ENCODE measurements at regions not wholly inside any gene's neighbourhood (a gene's known extent, or its start where the extent isn't known, plus 50 kb on each side); places are given as distances from the start of the nearest gene placed in this dataset.
"Not testable (repeated sequence)": the region's sequence is repeated elsewhere in the genome, so short reads cannot be mapped to it uniquely, and the experiment has no call there.

DNA sequence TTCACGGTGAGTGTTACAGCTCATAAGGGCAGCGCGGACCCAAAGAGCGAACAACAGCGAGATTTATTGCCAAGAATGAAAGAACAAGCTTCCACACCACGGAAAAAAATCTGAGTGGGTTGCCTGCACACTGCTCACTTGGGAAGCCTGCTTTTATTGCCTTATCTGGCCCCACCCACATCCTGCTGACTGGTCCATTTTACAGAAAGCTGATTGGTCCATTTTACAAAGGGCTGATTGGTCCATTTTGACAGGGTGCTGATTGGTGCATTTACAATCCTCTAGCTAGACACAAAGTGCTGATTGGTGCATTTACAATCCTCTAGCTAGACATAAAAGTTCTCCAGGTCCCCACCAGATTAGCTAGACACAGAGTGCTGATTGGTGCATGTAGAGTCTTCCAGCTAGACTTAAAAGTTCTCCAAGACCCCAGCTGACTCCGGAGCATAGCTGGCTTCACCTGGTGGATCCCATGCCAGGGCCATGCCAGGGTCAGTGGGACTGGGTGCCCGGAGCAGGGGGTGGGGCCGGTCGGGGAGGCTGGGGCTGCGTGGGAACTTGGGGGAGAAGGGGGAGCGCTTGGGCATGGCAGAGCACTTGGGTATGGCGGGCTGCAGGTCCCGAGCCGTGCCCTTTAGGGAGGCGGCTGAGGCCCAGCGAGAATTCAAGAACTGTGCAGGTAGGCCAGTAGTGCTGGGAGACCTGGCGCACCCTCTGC lies 75.4 kb upstream of the ATP1A1 start:
- TF ChIP-seq, protein P1, sequence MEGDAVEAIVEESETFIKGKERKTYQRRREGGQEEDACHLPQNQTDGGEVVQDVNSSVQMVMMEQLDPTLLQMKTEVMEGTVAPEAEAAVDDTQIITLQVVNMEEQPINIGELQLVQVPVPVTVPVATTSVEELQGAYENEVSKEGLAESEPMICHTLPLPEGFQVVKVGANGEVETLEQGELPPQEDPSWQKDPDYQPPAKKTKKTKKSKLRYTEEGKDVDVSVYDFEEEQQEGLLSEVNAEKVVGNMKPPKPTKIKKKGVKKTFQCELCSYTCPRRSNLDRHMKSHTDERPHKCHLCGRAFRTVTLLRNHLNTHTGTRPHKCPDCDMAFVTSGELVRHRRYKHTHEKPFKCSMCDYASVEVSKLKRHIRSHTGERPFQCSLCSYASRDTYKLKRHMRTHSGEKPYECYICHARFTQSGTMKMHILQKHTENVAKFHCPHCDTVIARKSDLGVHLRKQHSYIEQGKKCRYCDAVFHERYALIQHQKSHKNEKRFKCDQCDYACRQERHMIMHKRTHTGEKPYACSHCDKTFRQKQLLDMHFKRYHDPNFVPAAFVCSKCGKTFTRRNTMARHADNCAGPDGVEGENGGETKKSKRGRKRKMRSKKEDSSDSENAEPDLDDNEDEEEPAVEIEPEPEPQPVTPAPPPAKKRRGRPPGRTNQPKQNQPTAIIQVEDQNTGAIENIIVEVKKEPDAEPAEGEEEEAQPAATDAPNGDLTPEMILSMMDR (IDR thresholded peaks at IDR 0.05; ENCODE audit: extremely low read depth, insufficient read depth, missing control alignments), result no peak
- DNase-seq (ENCODE audit: low spot score), result no peak
- in situ Hi-C loops (cut with MboI; ENCODE audit: low pct_unique_long_range_greater_than_20kb, low sequenced_read_pairs, unreplicated experiment), result no loop called here

DNA sequence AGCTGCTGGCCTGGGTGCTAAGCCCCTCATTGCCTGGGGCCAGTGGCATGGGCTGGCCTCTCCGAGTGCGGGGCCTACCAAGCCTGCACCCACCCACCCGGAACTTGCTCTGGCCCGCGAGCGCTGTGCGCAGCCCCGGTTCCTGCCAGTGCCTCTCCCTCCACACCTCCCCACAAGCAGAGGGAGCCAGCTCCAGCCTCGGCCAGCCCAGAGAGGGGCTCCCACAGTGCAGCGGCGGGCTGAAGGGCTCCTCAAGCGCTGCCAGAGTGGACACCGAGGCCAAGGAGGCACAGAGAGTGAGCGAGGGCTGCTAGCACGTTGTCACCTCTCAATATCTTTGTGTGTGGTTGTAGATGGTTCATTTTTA lies 74.8 kb upstream of the ATP1A1 start:
- DNase-seq (ENCODE audit: low spot score); in situ Hi-C loops (cut with MboI; ENCODE audit: low pct_unique_long_range_greater_than_20kb, low sequenced_read_pairs, unreplicated experiment): not testable (repeated sequence)

- TF ChIP-seq, protein P1 (IDR thresholded peaks at IDR 0.05; ENCODE audit: extremely low read depth, insufficient read depth, missing control alignments), result no peak
- in situ Hi-C loops (cut with MboI; ENCODE audit: low pct_unique_long_range_greater_than_20kb, low sequenced_read_pairs, unreplicated experiment), result no loop called here
- DNase-seq (ENCODE audit: low spot score), result no peak
Measured at GRCh38 chr1:116298746-116299145, 74.3 kb upstream of the ATP1A1 start.

DNA sequence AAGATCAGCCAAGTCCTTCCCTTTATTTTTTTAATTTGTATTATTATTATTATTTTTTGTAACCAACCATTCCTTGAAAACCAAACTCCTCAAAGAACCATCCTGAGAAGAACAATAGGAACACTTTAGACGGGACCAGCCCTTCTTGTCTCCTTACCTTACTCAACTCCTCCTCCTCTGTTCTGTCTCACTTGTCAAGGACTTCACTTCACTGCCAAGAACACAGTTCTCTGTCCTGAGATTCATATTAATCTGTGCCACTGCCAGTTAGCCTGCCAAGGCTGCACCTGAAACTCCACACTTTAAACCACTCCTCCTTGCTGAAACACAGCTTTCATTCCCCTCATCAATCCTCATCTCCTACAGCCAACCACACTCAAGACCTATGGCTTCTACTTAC lies 73.8 kb upstream of the ATP1A1 start:
- in situ Hi-C loops (cut with MboI; ENCODE audit: low pct_unique_long_range_greater_than_20kb, low sequenced_read_pairs, unreplicated experiment), result no loop called here
- no peak for DNase-seq (ENCODE audit: low spot score)

GRCh38 chr1:116302281-116302680 lies 70.8 kb upstream of the ATP1A1 start:
- DNase-seq (ENCODE audit: low spot score), result no peak
- in situ Hi-C loops (cut with MboI; ENCODE audit: low pct_unique_long_range_greater_than_20kb, low sequenced_read_pairs, unreplicated experiment), result no loop called here
- TF ChIP-seq, protein P1 (IDR thresholded peaks at IDR 0.05; ENCODE audit: extremely low read depth, insufficient read depth, missing control alignments), result no peak

More for the DNA sequence above, 73.8 kb upstream of the ATP1A1 start:
- TF ChIP-seq, protein P1 (IDR thresholded peaks at IDR 0.05; ENCODE audit: extremely low read depth, insufficient read depth, missing control alignments), result no peak

DNA sequence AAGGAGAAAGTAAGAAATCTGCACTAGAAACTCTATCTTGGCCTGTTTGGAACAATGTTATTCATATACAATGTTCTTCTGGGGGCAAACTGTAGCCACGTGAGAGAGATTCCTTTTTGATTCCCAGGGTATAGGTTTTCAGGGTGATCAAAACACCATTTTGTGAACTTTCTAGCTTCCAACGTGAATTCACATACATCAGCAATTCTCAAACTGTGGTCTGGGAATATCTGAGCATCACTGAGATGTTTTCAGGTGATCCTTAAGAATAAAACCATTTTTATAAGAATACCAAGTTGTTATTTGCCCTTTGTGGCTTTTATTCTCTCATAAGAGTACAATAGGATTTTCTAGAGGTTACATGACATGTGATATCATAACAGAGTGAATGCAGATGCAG lies 66.9 kb upstream of the ATP1A1 start:
- in situ Hi-C loops (cut with MboI; ENCODE audit: low pct_unique_long_range_greater_than_20kb, low sequenced_read_pairs, unreplicated experiment), result no loop called here
- DNase-seq (ENCODE audit: low spot score), result no peak
- TF ChIP-seq, protein P1 (IDR thresholded peaks at IDR 0.05; ENCODE audit: extremely low read depth, insufficient read depth, missing control alignments), result no peak

DNA sequence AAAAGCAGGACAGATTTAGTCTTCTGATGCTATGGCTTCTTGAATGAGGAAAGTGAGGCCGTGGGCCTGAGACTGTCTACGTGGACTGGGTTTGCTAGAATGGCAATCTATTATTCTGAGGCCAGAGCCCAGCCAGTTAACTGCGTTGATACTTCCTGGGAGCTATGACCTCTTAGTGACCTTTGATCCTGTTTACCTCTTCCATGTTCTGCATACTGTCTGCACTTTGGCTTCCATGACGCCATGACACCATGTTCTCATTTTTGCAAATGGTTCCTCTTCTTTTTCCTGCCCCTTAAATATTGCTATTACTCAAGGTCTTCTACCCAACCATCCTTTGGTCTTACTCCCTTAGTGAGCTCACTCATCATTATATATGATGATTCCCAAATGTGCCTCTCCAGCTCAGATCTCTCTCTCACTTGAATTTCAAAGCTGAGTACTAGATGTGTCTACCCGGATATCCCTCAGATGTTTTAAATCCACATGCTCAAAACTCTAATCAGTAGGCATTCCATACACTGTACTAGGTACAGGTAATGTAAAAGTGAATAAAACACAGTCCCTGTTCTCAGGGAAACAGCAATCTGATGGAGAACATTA lies 66.1 kb upstream of the ATP1A1 start:
- TF ChIP-seq, protein P1 (IDR thresholded peaks at IDR 0.05; ENCODE audit: extremely low read depth, insufficient read depth, missing control alignments), result no peak
- in situ Hi-C loops (cut with MboI; ENCODE audit: low pct_unique_long_range_greater_than_20kb, low sequenced_read_pairs, unreplicated experiment), result no loop called here
- no peak for DNase-seq (ENCODE audit: low spot score)
